K562 (cell line): ENCODE measurements at regions not wholly inside any gene's neighbourhood (a gene's known extent, or its start where the extent isn't known, plus 50 kb on each side); places are given as distances from the start of the nearest gene placed in this dataset.

Experiments
- CTBP1 ChIP-seq: fragments of 450-650 bp; IDR thresholded peaks from 2 replicates; pipeline ENCODE4 v1.6.1; 2016; ENCODE audit warnings: borderline replicate concordance
- E2F5 ChIP-seq: sonication (generic); formaldehyde crosslinking; IDR thresholded peaks from 2 replicates; pipeline ENCODE4 v1.8.0; 2022; ENCODE audit warnings: mild to moderate bottlenecking, missing genetic modification reagents
- NFYB ChIP-seq: IDR thresholded peaks from 2 replicates; pipeline ENCODE4 v1.6.1; 2011; ENCODE audit warnings: mild to moderate bottlenecking, moderate library complexity; ENCODE audit not compliant: insufficient read length; ENCODE audit errors: extremely low read depth
- POLR2AphosphoS2 ChIP-seq: IDR thresholded peaks from 2 replicates; pipeline ENCODE4 v1.6.1; 2012; ENCODE audit warnings: low read length, improper control_type of control experiment
- REST ChIP-seq, 2 experiments: fragments of 450-650 bp; formaldehyde crosslinking in 1 of 2; IDR thresholded peaks; 2 replicates each; pipeline versions ENCODE4 v1.4.0 to v1.6.1; 2014 to 2020; ENCODE audit warnings: mild to moderate bottlenecking in 2 of 2, borderline replicate concordance in 1 of 2, low read depth in 1 of 2
- SMARCE1 ChIP-seq: fragments of 450-650 bp; IDR thresholded peaks from 2 replicates; pipeline ENCODE4 v1.7.1; 2016; ENCODE audit warnings: mild to moderate bottlenecking
- STAT5B ChIP-seq: fragments of 250-450 bp; sonication (Bioruptor Pico); IDR thresholded peaks from 2 replicates; pipeline ENCODE4 v1.8.0; 2021; ENCODE audit warnings: mild to moderate bottlenecking, inconsistent platforms
- TAF1 ChIP-seq: IDR thresholded peaks from 2 replicates; pipeline ENCODE4 v1.6.1; 2011; ENCODE audit warnings: mild to moderate bottlenecking, low read length, moderate library complexity; ENCODE audit not compliant: insufficient read depth, control insufficient read depth, severe bottlenecking; ENCODE audit errors: extremely low read depth
- TEAD2 ChIP-seq: fragments of 450-650 bp; IDR thresholded peaks from 2 replicates; pipeline ENCODE4 v1.6.1; 2016; ENCODE audit warnings: missing genetic modification characterization, control low read depth, missing compliant biosample characterization
- TEAD4 ChIP-seq, 2 experiments: sonication (generic) in 1 of 2; formaldehyde crosslinking in 1 of 2; IDR thresholded peaks; 2 replicates each; pipeline versions ENCODE4 v1.6.1 to v1.8.0; 2012 to 2022; ENCODE audit warnings: borderline replicate concordance in 1 of 2, inconsistent platforms in 1 of 2, low read length in 1 of 2, mild to moderate bottlenecking in 1 of 2, missing genetic modification reagents in 1 of 2
- ZFX ChIP-seq: sonication (generic); formaldehyde crosslinking; IDR thresholded peaks from 2 replicates; pipeline ENCODE4 v1.8.0; 2022; ENCODE audit warnings: mild to moderate bottlenecking, missing genetic modification reagents, moderate library complexity
- ZNF274 ChIP-seq: IDR thresholded peaks from 2 replicates; pipeline ENCODE4 v1.6.1; 2011; ENCODE audit warnings: low read depth, mild to moderate bottlenecking, low read length, moderate library complexity, borderline replicate concordance
- TF ChIP-seq, protein P1 (sequence below), 2 experiments: IDR thresholded peaks; 2 replicates each; pipeline ENCODE4 v1.6.1; 2012; ENCODE audit warnings: improper control_type of control experiment in 2 of 2, low read depth in 2 of 2, low read length in 2 of 2, borderline replicate concordance in 1 of 2
- TF ChIP-seq, protein P2 (sequence below), 3 experiments: IDR thresholded peaks in 2 of 3; conservative IDR thresholded peaks in 1 of 3; 2 replicates each; pipeline ENCODE4 v1.5.1; 2011 to 2012; ENCODE audit warnings: low read length in 3 of 3, mild to moderate bottlenecking in 3 of 3, control low read depth in 2 of 3, improper control_type of control experiment in 1 of 3, inconsistent platforms in 1 of 3, low read depth in 1 of 3, mixed read lengths in 1 of 3, moderate library complexity in 1 of 3; ENCODE audit not compliant: insufficient read depth in 2 of 3

DNA sequence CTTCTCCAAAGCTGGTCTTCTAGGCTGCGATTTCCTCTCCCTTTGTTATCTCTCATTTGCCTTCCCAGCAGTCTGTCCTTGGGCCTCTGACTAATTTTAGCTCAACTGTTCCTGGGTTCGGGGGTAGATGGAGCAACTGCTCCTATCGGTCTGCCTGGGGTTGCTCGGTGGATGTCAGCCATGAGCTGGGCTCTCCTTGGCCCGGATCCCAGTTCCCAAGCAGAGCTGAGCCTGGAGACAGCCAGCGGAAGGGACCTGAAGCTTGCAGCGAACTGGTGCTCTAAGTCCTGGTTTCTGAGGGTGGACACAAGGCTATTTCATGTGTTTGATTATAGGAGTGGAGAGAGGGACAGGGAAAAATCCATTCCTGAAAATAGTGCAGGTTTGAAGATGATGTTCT, 423.0 kb downstream of the RPS6KC1 start:
- TF ChIP-seq, protein P1, sequence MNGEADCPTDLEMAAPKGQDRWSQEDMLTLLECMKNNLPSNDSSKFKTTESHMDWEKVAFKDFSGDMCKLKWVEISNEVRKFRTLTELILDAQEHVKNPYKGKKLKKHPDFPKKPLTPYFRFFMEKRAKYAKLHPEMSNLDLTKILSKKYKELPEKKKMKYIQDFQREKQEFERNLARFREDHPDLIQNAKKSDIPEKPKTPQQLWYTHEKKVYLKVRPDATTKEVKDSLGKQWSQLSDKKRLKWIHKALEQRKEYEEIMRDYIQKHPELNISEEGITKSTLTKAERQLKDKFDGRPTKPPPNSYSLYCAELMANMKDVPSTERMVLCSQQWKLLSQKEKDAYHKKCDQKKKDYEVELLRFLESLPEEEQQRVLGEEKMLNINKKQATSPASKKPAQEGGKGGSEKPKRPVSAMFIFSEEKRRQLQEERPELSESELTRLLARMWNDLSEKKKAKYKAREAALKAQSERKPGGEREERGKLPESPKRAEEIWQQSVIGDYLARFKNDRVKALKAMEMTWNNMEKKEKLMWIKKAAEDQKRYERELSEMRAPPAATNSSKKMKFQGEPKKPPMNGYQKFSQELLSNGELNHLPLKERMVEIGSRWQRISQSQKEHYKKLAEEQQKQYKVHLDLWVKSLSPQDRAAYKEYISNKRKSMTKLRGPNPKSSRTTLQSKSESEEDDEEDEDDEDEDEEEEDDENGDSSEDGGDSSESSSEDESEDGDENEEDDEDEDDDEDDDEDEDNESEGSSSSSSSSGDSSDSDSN (IDR thresholded peaks at IDR 0.05; ENCODE audit: borderline replicate concordance in 1 of 2, low read depth in 2 of 2, low read length in 2 of 2) = no peak
- TF ChIP-seq, protein P2, sequence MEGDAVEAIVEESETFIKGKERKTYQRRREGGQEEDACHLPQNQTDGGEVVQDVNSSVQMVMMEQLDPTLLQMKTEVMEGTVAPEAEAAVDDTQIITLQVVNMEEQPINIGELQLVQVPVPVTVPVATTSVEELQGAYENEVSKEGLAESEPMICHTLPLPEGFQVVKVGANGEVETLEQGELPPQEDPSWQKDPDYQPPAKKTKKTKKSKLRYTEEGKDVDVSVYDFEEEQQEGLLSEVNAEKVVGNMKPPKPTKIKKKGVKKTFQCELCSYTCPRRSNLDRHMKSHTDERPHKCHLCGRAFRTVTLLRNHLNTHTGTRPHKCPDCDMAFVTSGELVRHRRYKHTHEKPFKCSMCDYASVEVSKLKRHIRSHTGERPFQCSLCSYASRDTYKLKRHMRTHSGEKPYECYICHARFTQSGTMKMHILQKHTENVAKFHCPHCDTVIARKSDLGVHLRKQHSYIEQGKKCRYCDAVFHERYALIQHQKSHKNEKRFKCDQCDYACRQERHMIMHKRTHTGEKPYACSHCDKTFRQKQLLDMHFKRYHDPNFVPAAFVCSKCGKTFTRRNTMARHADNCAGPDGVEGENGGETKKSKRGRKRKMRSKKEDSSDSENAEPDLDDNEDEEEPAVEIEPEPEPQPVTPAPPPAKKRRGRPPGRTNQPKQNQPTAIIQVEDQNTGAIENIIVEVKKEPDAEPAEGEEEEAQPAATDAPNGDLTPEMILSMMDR (IDR thresholded peaks at IDR 0.05 in 2 of 3, conservative IDR thresholded peaks at IDR 0.05 in 1 of 3; ENCODE audit: insufficient read depth in 2 of 3, low read depth in 1 of 3, low read length in 3 of 3) = no peak
- TF ChIP-seq TEAD4 (IDR thresholded peaks at IDR 0.05; ENCODE audit: low read length) (no peak), TEAD4 (CRISPR knock-in tag; IDR thresholded peaks at IDR 0.05; ENCODE audit: borderline replicate concordance) (no peak), TAF1 (no peak), STAT5B (no peak), CTBP1 (no peak), SMARCE1 (no peak), REST (IDR thresholded peaks at IDR 0.05; ENCODE audit: borderline replicate concordance) (no peak), REST (CRISPR knock-in tag; IDR thresholded peaks at IDR 0.05; ENCODE audit: low read depth) (no peak), TEAD2 (tag) (no peak), ZFX (CRISPR knock-in tag) (no peak), ZNF274 (no peak), POLR2AphosphoS2 (no peak), NFYB (no peak), E2F5 (CRISPR knock-in tag) (no peak)
